WI38 (cell line): ENCODE measurements at regions not wholly inside any gene's neighbourhood (a gene's known extent, or its start where the extent isn't known, plus 50 kb on each side); places are given as distances from the start of the nearest gene placed in this dataset.

ENCODE experiments used
- H3K4me3 ChIP-seq: 2 replicates; pipeline ENCODE4 v1.5.1; 2011; ENCODE audit warnings: low read depth, mild to moderate bottlenecking, control low read depth, low read length
- CTCF ChIP-seq: IDR thresholded peaks from 2 replicates; pipeline ENCODE4 v1.5.1; 2012; ENCODE audit warnings: low read depth, mild to moderate bottlenecking, control low read depth, low read length

- no peak overlapping the region for H3K4me3 ChIP-seq
- TF ChIP-seq CTCF = no peak
These were observed 84.9 kb downstream of the RHOB start for GRCh38 chr2:20531633-20532262.

- TF ChIP-seq CTCF = no peak
- H3K4me3 ChIP-seq = no peak overlapping the region
These were observed 86.0 kb downstream of the RHOB start for GRCh38 chr2:20532634-20533437.

GRCh38 chr2:20533993-20534622 is 87.2 kb downstream of the RHOB start:
- TF ChIP-seq CTCF = no peak

GRCh38 chr2:20534913-20535801 is 88.3 kb downstream of the RHOB start:
- no peak overlapping the region for H3K4me3 ChIP-seq
- no peak for TF ChIP-seq CTCF

More at GRCh38 chr2:20533993-20534622, 87.2 kb downstream of the RHOB start:
- no peak overlapping the region for H3K4me3 ChIP-seq

GRCh38 chr2:20536619-20537422 is 89.9 kb downstream of the RHOB start:
- TF ChIP-seq CTCF = no peak

GRCh38 chr2:20537423-20538307 is 90.8 kb downstream of the RHOB start:
- TF ChIP-seq CTCF = no peak

More at GRCh38 chr2:20536619-20537422, 89.9 kb downstream of the RHOB start:
- no peak overlapping the region for H3K4me3 ChIP-seq

More at GRCh38 chr2:20537423-20538307, 90.8 kb downstream of the RHOB start:
- H3K4me3 ChIP-seq = no peak overlapping the region
